ENCODE measurements at regions not wholly inside any gene's neighbourhood (a gene's known extent, or its start where the extent isn't known, plus 50 kb on each side); places are given as distances from the start of the nearest gene placed in this dataset.

GRCh38 chr2:8004250-8004681 lies 677.6 kb upstream of the ID2 start:
- TF ChIP-seq CTCF (IDR thresholded peaks at IDR 0.05) = no peak
- no peak for TF ChIP-seq POLR2A (IDR thresholded peaks at IDR 0.05)

Measured in heart left ventricle (tissue), 13 donors.